GM19467 (cell line): ENCODE measurements at regions not wholly inside any gene's neighbourhood (a gene's known extent, or its start where the extent isn't known, plus 50 kb on each side); places are given as distances from the start of the nearest gene placed in this dataset.

Experiments
- ATAC-seq: cut with Tn5 transposase; IDR thresholded peaks from one replicate; pipeline ENCODE4 v1.9.1; 2021; ENCODE audit warnings: mild to moderate bottlenecking, moderate library complexity; ENCODE audit not compliant: unreplicated experiment

- no peak for ATAC-seq
These were observed 68.5 kb upstream of the NXT1 start for GRCh38 chr20:23282111-23282510.

DNA sequence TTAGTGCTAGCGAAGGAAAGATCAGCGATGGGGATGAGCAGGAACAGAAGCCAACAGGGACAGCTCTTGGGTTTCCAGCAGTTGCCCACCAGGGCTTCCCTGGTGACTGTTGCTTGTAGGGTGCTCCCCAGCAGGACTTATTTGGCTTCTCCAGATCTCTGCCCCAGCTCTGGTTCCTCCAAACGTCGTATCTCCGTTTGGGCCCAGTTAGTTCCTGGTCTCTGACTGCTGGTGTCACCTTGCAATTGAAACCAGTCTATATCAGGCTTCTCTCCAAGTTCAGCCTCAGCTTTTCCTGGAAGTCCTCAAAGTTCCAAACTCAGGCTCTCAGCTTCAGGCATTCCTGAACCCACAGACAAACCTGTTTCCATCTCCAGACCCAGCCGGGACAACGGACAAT lies 70.8 kb upstream of the NXT1 start:
- ATAC-seq = no peak

- no peak for ATAC-seq
These were observed 72.4 kb upstream of the NXT1 start for GRCh38 chr20:23278172-23278571.

DNA sequence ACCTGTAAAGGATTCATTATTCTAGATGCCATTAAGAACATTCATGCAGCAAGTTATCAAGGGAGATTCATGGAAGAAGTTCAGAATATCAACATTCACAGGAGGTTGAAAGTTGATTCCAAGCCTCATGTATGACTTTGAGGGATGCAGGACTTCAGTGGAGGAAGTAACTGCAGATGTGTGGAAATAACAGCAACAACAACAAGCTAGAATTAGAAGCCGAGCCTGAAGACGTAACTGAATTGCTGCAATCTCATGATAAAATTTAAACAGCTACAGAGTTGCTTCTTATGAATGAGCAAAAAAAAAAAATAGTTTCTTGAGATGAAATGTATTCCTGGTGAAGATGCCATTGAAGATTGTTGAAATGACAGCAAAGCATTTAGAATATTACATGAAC lies 73.3 kb upstream of the NXT1 start:
- ATAC-seq = no peak

- no peak for ATAC-seq
These were observed 76.8 kb upstream of the NXT1 start for GRCh38 chr20:23273776-23274175.

- ATAC-seq = no peak
These were observed 78.2 kb upstream of the NXT1 start for GRCh38 chr20:23272176-23273029.

DNA sequence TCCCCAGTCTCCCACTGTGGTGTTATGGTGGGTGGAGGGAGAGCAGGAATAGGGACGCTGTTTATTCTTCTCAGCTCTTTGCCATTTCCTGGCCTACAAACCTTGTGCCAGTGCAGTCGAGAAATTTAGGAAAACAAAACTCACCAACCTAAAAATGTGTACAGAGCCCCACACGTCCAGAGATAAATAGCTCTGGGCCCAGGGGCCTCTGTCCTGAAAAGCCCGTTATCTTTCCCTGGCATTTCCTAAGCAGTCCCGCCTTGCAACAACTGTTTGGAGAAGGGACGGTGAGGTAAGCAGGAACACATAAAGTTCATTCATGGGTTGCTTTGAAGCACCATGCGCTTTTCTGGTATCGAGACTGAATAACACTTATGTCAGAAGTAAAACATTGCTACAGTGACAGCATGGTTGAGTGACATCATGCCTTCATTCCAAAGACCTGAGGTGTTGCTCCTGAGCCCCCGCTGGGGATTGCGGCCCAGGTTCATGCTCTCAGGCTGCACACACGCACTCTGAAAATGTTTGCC lies 80.1 kb upstream of the NXT1 start:
- ATAC-seq = no peak

- ATAC-seq = no peak
These were observed 80.6 kb upstream of the NXT1 start for GRCh38 chr20:23269954-23270353.

GRCh38 chr20:23268792-23269354 lies 81.7 kb upstream of the NXT1 start:
- ATAC-seq = no peak

DNA sequence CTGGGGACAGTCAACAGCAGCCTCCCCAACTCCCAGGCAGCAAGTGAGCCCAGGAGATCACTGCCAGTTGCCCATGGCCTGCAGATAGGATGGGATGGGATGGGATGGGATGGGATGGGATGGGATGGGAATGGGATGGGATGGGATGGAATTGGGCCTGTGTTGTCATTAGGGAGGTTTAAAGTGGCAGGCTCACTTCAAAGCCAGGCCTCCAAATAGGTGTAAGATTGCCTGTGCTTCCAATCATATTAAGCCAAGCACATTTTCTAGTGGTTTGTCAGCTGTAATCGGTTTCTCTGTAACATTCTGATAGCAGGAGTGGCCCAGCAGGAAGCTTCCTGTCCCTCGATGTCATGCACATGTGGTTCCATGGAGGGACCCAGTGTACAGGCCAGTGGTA lies 82.7 kb upstream of the NXT1 start:
- ATAC-seq = no peak

GRCh38 chr20:23266530-23267398 lies 83.8 kb upstream of the NXT1 start:
- ATAC-seq = no peak

GRCh38 chr20:23265226-23265625 lies 85.4 kb upstream of the NXT1 start:
- ATAC-seq = no peak

- no peak for ATAC-seq
These were observed 86.0 kb upstream of the NXT1 start for GRCh38 chr20:23264545-23264944.

DNA sequence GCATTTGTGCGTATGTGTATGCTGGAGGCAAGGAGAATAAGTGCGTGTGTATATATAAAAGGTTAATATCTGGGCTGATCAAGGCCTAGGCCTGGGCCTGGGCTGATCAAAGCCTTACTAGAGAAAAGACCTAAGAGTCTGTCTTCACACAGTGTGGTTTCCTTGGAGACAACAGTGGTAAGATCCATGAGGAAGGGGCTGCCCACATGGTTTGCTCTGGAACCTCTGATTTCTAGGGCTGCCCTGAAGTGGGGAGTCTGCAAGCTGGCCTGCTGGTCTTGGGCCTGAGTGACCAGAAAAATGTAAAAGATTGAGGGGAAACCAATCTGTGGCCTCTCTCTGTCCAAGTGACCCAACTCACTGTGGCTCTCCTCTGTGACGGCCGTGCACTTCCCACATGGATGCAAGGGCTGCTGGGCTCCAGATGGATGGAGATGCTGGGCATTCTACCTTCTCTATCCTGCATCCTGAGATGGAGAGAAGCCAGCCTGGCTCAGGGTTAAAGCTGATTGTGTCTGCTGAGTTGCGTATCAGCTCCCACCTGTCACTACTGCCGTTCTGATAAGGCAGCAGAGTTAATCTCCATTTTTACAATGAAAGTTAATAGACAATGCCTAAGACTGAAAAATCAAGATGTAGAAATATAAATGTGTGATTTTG lies 90.3 kb upstream of the NXT1 start:
- ATAC-seq = no peak

- no peak for ATAC-seq
These were observed 91.9 kb upstream of the NXT1 start for GRCh38 chr20:23258747-23259121.

DNA sequence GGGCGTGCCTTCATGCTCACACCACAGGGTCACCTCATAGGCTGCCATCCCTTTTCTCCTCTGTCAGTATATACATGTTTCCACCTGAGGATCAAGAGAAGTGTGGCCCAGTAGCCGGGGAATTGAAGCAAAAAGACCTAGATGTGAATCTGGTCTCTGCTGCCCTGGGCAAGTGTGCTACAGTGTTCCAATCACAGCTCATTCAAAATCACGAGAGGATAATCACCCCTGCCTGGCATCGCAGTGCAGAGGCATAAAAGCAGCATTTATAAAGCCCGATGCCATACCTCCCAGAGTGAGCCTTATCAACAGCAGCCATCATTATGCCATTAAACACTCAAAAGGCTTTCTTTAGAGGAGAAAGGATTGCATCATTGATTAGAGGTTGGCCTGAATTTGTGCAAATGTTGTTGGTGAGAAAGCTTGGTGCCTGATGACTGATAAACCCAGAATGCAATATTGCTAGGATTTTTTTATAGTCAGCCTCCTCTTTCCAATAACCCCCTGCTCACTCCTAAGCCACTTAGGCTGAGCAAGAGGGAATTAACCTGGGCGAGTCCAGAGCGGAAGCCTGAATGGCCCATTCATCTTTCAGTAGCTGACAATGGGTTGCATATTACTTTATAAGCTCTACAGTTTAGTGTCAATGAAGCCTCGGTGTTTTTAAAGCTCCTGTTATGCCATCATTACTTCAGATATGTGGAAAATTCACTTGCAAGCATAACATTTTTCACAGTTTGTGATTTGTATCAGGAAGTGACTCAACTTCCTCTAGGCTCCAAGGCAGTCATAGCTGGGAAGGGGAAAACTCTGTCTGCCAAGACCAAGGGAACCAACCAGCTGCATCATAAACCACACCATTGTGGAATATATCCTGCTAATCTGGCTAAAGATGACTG lies 92.5 kb upstream of the NXT1 start:
- no peak for ATAC-seq

DNA sequence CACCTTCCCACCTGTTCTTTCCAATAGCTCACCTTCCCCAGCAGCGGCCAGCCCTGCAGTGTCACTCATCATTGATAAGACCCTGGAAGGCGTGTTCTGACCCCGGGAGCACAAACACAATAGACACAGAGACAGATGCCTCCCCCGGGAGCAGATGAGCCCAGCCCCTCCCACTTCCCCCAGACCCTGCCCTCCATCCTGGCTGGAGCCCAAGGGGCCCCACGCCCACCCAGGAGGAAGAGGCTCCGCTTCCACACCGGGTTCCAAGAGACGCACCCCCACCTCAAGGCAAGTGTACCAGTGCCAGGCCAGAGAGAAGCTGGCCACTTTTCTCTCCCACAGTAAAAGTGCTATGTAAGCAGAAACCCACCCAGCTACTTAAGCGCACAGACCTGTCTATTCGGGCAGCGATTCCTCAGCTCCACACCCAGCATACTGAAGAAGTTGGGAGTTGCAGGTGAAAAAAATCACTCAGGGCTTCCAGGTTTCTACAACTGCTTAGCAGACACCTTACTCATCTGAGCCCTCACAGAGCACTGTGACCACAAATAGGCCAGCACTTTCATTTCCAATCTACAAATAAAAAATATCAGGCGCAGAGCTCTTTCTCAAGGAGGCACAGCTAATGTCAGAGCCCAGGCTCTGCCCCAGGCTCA lies 93.4 kb upstream of the NXT1 start:
- no peak for ATAC-seq

- ATAC-seq = no peak
These were observed 94.7 kb upstream of the NXT1 start for GRCh38 chr20:23255716-23256385.

DNA sequence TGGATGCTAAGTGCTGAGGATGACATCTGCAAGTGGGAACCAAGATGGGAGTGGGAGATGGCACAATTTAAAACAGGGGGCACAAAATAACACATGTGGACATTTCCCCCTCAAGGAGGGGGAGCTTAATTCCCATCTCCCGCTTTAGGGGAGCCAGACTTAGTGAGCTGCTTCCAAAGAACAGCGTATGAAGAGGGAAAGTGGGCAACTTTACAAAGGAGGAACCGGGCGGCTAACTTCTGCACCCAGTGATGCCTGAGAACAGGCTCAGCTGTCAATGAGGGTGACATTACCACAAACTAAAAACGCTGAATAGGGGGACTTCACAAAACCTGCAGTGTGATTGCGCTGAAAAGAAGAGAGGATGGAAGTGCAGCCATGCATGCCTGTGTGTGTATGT lies 95.5 kb upstream of the NXT1 start:
- no peak for ATAC-seq
